ENCODE measurements at regions not wholly inside any gene's neighbourhood (a gene's known extent, or its start where the extent isn't known, plus 50 kb on each side); places are given as distances from the start of the nearest gene placed in this dataset.
"Not testable (repeated sequence)": the region's sequence is repeated elsewhere in the genome, so short reads cannot be mapped to it uniquely, and the experiment has no call there.

DNA sequence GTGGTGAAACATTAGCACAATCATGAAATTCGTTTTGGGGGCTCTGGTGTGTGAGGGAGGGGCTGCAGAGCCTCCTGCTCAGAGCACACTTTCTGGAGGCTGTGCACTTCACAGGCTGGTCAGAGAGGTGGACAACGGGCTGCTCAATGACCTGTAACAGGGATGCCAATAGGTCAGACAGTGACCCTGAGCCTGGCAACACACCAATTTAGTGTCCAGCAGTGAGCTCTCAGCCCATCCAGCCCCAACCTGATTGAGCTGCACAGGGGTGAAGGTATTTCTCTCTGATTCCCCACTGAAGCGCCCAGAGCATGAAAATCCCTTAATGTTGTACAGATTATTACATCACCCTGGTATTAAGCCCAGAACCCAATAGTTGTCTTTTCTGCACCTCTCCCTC is 191.3 kb upstream of the ZNF32 start:
- no peak for DNase-seq

GRCh38 chr10:43834751-43835150 is 186.1 kb upstream of the ZNF32 start:
- not testable (repeated sequence) for DNase-seq

- DNase-seq, result no peak
Measured at GRCh38 chr10:43827853-43828252, 179.2 kb upstream of the ZNF32 start.

DNA sequence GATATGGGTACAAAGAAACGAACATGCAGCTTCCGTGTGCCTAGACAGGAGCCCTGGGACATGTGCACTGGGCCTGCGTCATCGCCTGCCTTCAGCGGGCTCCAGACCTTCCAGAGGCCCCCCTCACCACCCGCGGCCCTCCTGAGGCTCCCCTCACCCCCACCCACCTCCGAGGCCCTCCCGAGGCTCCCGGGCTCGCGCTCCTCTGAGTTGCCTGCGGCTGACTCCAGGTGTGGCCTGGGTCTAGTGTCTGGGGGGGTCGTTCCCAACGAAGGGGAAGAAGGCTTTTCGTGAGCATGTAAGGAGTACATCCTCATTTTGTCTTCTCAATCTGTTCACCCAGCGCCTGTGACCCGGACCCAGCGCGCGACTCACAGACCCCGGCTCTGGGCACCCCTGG is 177.3 kb upstream of the ZNF32 start:
- DNase-seq, result no peak

GRCh38 chr10:43825421-43825820 is 176.7 kb upstream of the ZNF32 start:
- DNase-seq, result no peak

- no peak for DNase-seq
Measured at GRCh38 chr10:43824934-43825333, 176.3 kb upstream of the ZNF32 start.

DNA sequence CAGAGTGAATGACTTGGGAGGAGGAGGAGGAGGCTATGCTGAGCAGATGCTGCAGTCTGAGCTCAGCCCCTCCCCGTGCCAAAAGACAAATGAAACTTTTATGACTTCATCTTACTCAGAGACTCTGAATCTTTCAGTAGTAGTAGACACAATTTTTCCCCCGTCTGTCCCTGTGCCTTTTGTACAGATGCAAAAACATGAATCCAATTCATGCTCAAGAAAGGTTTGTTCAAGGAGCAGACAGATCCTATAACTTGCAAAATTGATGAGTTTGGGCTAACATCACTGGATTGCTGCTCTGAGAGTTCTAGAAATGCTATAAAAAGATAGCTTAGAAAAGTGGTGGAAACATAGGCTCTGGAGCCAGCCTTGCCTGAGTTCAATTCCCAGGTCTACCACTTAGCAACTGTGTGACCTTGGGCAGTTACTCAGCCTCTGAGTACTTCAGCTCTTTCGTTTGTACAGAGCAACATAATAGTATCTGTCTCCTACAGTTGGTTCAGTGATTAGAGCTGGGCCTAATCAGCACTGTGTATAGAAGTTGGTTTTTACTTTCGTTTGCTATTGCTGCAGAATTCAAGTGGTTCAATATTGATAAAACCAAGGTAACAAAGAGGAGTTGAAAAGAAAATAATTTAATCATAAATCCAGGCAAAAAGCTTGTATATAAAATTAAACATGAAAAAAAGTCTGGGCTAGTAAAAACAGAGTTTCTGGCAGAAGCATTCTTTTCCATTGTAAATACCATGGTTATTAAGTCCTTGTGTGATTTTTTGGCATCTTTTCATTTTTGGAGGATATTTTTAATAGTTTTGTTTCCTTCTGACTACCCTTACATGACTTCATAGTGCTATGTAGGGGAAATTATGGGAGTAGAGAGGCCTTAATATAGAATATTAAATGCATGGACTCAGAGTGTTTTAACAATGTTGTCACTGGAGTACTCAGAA is 174.2 kb upstream of the ZNF32 start:
- DNase-seq, result peak; percentile 67

GRCh38 chr10:43821103-43821502 is 172.4 kb upstream of the ZNF32 start:
- DNase-seq, result no peak

DNA sequence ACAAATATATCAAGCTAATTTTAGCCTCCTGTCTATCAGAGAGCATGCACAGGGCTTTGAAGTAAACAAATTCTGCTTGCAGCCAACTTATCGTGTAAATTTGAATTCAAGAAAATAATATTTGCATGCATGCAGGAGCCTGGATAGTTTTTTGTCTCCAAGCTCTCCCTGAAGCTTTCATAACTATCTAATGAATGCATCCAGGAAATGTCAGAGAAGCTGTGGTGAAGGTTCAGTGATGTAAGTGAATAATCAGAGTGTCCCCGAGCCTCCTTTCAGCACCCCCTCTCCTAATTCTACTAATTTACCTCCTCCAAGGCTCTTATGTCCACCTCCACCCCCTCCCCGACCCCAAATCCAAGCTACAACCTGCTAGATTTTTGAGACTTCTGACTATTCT is 172.0 kb upstream of the ZNF32 start:
- no peak for DNase-seq

- no peak for DNase-seq
Measured at GRCh38 chr10:43819464-43820230, 171.0 kb upstream of the ZNF32 start.

- no peak for DNase-seq
Measured at GRCh38 chr10:43818687-43819086, 170.0 kb upstream of the ZNF32 start.

DNA sequence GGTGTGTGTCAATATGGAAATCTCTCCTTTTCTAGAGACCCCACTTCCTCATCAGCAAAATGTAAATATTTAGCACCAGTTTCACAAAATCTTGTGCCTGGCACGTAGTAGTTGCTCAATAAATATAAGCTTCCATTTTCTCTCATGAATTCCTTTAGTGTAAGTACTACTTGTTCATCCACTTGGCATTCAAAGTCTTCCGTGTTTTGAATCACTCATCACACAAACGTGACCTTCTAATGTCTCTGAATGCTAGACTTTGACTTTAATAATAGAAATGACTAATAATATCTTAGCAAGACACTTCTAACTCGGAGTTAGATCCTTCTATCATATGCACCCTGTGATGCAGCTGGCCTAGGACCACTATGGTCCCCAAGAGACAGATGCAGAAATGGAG is 168.7 kb upstream of the ZNF32 start:
- no peak for DNase-seq

DNA sequence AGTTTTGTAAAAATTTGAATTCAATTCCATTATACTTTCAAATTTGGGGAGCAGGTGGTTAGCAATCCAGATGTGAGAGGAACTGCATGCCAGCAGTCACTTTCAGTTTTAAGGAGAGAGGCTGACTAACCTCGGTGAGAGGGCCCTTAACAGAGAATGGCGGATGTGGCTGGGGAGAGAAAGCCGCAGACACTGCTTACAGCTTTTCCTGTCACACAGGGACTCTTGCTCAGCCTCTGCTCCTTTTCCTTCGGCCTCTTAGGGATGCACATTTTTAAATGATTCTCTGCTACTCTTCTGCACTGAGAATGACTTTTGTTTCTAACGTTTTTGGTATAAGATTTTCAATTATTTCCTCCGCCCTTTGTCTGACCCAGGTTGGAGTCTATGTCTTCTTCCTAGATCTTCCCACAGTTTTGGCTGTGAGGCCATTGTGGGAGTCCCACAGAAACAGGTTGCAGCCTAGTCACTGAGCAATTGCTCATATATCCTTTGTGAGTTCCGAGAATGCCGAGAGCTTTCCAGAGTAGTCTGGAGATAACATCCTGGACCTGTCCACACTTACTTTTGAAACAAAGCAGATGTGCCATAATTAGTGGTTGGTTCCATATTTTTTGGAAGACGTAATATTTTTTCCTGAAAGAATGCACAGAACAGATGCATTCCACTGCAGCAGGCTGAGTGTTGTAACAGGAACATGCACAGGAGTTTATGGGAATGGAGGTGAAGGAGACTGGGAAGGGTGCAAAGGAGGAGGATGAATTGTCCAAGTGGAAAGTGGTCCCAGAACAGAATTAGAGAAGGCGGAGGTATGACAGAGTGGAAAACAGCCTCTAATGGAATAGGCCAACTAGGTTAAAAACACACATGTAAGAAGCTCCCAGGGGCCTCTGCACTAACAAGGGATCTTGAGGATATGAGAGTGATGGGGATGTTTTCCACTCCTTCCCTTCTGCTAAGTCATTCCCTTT is 168.0 kb upstream of the ZNF32 start:
- DNase-seq, result peak; percentile 74

DNA sequence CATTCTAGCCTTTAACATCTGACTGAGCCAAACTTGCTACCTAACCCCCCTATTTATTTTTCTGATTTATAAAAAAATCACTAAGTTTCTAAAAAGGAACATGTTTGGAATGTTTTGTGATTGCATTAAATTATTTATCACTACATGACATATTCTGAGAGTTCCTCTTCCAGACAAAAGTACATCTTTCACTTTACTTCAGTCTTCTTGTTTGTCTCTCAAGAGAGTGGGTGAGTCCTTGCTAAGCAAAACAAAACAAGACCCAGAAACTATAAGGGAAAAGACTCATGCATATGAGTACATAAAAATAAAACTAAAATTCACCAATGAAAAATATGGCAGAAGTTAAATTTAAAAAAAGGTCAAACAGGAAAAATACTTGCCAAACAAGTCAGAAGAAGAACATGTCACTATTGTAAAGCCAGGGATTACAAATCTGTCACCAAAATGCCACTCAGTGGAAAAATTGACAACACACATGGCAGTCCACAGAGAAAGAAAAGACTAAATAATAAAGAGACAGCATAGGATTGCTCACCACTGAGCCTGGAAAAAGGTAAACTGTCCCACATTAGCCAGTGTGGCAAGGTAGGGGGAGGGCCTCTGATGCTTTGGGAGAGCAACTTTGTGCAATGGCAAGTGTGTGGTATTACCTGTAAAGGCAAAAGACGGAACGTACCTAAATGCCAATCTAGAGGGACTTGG is 166.7 kb upstream of the ZNF32 start:
- no peak for DNase-seq

DNA sequence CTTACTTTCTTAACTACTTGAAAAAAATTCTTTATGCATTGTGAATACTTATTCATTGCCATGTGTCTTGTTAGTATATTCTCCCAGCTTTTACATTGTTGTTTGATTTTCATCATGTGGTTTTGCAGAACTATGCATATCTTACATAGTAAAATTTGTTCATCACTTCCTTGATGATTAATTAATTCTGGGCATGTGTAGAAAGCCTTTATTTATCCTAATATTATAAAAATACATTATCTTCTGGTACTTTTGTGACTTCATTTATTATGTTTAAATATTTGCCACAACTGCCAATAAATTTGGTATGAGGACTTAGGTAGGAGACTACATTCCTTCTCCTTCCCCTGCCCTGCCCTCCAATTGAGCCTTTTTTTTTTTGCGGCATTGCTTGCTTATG is 166.0 kb upstream of the ZNF32 start:
- no peak for DNase-seq

DNA sequence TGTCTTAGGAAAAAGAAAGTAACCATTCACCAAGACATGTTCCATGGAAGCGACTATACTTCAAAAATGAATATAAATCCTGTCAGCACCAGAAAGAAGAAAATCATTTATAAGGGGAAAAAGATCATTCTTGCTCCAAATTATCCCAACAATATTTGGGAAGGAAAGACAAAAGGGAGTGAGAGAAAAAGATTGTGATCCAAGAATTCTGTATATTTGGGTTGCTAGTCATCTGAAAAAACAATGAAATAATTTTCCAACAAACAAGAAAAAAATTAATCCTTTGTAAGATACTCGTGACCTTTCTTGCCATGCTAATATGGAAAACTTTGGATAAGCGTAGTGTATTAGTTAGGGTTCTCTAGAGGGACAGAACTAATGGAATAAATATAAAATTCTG is 163.2 kb upstream of the ZNF32 start:
- DNase-seq, result no peak

DNA sequence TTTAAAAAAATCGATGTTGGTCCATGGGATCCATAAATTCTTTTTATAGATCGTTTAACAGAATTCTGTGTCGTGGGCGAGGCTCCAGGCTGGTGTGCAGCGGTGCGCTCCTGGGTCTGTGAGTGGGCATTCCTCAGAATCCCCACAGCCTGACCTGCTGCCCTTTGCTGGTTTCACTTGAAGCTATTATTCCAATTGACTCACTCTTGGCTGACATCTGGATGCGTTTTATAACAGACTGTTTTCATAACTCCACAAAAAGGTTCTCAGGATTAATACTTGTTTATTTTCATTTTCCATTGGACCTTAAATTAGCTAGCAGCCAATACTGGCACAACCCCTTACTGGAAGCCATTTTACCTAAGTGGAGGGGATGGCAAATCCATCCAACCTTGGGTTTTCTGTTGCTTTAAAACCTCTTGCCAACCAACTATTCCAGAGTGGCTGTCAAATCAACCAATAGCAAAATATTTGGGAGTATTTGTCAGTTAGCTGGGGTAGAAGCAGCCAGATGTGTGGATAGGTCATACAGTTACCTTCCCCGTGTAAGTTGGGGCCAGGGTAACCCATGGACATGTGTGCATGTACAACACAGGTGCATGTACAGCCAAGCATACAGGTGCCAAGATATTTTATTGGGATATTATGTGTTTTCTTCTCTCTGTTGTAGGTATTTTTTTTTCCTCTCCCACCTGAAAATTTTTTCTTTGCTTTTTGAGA is 160.7 kb upstream of the ZNF32 start:
- no peak for DNase-seq

GRCh38 chr10:43808136-43808535 is 159.5 kb upstream of the ZNF32 start:
- DNase-seq, result no peak

DNA sequence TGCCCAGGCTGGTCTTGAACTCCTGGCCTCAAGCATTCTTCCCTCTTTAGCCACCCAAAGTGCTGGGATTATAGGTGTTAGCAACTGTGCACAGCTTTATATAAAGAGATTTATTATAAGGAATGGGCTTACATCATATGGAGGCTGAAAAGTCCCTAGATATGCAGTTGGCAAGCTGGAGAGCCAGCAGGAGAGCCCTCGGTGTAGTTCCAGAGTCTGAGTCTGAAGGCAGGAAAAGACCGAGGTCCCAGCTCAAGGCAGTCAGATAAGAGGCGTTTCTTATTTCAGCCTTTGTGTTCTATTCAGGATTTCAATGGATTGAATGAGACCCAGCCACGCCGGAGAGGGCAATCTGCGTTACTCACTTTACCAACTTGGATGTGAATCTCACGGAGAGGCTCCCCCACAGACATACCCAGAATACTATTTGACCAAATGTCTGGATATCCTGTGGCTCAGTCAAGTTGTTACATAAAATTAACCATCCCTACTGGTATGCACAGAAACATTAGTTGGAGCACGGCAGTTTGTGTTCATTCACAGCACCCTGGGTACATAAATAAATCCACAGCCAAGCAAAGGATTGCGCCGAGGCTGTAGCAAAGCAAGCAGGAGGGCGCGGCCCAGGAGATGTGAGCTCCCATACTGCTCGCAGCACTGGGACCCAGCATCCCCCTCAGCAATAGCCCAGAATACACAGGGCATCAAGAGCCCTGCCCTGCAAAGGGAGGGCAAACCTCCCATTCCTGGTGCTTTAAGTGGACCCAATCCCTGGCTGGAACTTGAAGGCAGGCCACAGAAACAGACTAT is 158.4 kb upstream of the ZNF32 start:
- no peak for DNase-seq

GRCh38 chr10:43803791-43804190 is 155.1 kb upstream of the ZNF32 start:
- DNase-seq, result no peak

All from hindlimb muscle (tissue), 1 donor.